ENCODE measurements at regions not wholly inside any gene's neighbourhood (a gene's known extent, or its start where the extent isn't known, plus 50 kb on each side); places are given as distances from the start of the nearest gene placed in this dataset.

GRCh38 chr18:30334781-30335180 is 707.8 kb downstream of the DSC3 start:
- no peak for DNase-seq (ENCODE audit: low read depth)

DNA sequence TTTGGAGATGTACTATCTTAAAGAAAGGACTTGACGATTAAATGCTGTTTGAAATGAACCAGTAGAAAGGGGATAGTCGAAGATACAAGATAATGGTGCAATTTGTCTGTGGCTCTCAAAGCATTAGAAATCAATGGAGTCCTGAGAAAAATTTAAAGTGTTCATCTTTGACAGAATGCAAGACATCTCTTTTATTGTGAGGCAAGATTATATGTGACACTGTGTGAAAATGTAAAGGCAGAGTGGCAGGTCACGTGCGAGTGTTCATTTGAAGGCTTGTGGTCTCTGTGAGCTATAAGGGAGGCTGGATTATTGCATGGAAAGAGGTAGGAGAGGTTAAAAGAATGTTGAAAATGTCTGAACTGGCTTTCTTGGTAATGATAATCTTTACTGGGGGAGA is 709.2 kb downstream of the DSC3 start:
- no peak for DNase-seq (ENCODE audit: low read depth)

- DNase-seq (ENCODE audit: low read depth), result no peak
Measured at GRCh38 chr18:30328839-30329238, 713.7 kb downstream of the DSC3 start.

- no peak for DNase-seq (ENCODE audit: low read depth)
Measured at GRCh38 chr18:30302181-30302580, 740.4 kb downstream of the DSC3 start.

- DNase-seq (ENCODE audit: low read depth), result no peak
Measured at GRCh38 chr18:30298769-30299168, 743.8 kb downstream of the DSC3 start.

GRCh38 chr18:30288662-30289414 is 753.7 kb downstream of the DSC3 start:
- DNase-seq (ENCODE audit: low read depth), result no peak

- peak; percentile 34 for DNase-seq (ENCODE audit: low read depth)
Measured at GRCh38 chr18:30280861-30281470, 761.6 kb downstream of the DSC3 start.

DNA sequence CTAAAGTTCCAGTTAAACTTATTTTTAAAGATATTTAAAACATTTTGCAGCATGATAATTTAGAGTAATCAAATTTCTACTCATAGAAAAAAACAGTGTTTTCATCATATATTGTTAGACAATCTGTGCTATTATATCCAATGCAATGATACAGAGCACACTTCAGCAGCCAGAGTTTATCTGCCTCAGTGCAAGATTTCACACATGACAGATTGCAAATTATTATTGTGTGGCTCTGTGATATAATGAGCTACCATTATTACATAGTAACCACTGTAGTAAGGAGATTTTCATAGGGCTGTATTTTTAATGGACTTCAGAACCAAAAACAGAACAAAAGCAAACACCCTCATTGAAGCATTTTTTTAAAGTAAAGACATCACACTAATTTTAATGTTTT is 762.4 kb downstream of the DSC3 start:
- no peak for DNase-seq (ENCODE audit: low read depth)

GRCh38 chr18:30277676-30278075 is 764.9 kb downstream of the DSC3 start:
- no peak for DNase-seq (ENCODE audit: low read depth)

DNA sequence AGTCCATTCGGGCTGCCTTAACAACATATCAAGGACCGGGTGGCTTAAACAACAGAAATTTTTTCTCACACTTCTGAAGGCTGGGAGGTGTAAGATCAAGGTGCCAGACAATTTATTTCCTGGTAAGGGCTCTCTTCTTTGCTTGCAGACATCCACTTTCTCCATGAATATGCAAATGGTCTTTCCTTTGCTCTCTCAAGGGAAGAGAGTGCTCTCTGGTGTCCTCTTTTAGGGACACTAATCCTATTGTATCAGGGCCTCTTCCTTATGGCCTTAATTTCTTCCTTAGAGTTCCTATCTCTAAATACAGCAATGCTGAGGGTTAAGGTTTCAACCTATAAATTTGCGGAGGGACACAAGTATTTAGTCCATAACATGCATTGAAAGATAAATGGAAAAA is 770.8 kb downstream of the DSC3 start:
- no peak for DNase-seq (ENCODE audit: low read depth)

DNA sequence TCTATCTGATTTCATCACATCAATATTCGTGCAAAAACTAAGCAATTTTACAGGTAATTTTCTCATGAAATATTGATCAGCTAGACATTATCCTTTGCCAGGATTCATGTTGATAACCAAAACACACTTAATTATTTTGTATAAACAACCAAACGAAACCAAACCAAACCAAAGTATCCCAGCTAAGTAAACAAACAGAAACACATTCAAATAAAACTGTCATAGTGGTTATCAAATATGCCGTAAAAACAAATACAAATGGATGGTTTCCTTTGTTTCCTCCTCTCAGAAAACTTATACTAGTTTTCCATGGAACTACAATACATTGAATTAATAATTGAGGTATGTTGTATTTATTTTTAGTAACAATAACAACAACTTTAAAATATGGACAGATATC is 777.4 kb downstream of the DSC3 start:
- no peak for DNase-seq (ENCODE audit: low read depth)

DNA sequence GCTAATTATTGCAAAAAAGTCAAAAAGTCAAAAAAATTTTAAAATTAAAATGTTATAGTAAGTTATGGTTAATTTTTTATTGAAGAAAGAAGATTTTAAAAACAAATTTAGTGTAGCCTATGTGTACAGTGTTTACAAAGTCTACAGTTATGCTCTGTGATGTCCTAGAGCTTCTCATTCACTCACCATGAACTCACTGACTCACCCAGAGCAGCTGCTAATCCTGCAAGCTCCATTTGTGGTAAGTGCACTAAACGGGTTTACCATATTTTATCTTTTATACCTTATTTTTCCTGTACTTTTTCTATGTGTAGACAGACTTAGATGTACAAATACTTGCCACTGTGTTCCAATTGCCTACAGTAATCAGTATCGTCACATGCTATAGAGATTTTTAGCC is 788.2 kb downstream of the DSC3 start:
- DNase-seq (ENCODE audit: low read depth), result no peak

DNA sequence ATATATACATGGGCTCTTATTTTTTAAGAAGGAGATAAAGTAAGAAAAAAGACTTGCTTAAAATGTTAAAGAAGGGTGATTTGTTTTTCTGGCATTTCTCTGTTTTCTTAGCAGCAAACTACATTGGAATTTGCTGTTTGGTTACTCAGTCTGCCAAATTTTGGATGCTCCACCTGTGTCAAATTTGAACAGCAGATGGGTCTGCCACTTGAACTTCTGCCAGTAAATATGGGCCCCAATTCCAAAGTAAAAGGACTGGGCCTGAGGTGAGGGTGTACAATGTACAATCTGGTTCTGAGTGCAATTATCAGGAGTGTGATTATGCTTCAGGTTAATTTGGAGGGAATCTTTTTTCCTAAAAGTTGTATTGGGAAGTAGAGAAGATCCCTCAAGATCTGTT is 794.5 kb downstream of the DSC3 start:
- no peak for DNase-seq (ENCODE audit: low read depth)

GRCh38 chr18:30245766-30246455 is 796.6 kb downstream of the DSC3 start:
- no peak for DNase-seq (ENCODE audit: low read depth)

GRCh38 chr18:30234755-30235154 is 807.8 kb downstream of the DSC3 start:
- no peak for DNase-seq (ENCODE audit: low read depth)

- DNase-seq (ENCODE audit: low read depth), result no peak
Measured at GRCh38 chr18:30211112-30211511, 831.4 kb downstream of the DSC3 start.

DNA sequence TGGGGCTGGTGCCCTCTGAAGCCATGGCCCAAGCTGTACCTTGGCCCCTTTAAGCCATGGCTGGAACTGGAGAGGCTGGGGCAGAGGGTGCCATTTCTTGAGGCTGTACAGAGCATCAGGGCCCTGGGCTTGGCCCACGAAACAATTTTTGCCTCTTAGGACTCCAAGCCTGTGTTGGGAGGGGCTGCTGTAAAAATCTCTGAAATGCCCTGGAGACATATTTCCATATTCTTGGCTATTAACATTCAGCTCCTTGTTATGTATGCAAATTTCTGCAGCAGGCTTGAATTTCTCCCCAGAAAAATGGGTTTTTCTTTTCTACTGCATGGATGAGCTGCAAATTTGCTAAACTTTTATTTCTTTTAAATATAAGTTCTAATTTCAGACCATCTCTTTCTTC is 834.0 kb downstream of the DSC3 start:
- DNase-seq (ENCODE audit: low read depth), result no peak

DNA sequence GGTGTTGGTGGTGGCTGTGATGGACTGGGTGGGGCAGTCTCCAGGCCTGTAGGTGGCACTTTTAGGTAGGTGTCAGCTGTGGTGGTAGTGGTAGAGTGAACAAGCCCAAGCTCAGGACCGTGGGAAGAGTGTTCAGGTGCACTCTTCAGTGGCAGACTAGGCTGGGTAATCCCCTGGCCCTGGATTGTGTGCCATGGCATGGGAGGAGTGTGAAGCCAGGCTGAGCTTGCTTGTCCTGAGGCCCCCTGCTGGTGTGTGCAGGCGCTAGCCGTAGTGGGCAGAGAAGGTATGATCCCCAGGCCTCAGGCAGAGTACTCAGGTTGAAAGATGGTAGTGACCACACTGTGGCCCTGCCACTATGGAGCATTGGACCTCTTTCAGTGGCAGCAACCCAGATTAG is 850.3 kb downstream of the DSC3 start:
- no peak for DNase-seq (ENCODE audit: low read depth)

- no peak for DNase-seq (ENCODE audit: low read depth)
Measured at GRCh38 chr18:30186245-30186644, 856.3 kb downstream of the DSC3 start.

- no peak for DNase-seq (ENCODE audit: low read depth)
Measured at GRCh38 chr18:30177056-30177455, 865.5 kb downstream of the DSC3 start.

DNA sequence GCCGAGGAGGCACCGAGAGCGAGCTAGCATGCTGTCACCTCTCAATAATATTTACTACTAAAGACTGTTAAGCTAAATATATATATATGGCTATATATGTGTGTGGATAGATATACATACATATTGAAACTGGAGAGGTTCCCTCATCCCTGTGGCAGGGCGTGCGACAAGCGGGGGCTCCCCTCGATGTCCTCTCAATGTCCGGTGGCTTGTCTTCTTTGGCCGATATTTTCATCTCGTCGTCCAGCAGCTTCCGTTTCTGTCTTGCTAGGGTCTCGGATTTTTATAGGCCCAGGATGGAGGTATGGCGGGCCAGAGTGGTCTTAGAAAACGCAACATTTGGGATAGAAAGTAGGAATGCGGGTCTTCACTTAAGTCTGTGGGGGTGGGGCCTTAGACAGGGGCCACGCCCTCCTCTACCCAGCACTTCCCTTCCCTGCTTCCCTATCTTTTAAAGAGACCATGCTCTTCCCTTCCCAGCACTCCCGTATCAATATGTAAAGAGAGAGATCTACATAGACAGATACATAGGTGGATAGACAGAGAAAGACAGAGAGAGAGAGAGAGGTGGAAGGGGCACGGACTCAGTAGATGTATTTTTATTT is 866.8 kb downstream of the DSC3 start:
- DNase-seq (ENCODE audit: low read depth), result no peak

DNA sequence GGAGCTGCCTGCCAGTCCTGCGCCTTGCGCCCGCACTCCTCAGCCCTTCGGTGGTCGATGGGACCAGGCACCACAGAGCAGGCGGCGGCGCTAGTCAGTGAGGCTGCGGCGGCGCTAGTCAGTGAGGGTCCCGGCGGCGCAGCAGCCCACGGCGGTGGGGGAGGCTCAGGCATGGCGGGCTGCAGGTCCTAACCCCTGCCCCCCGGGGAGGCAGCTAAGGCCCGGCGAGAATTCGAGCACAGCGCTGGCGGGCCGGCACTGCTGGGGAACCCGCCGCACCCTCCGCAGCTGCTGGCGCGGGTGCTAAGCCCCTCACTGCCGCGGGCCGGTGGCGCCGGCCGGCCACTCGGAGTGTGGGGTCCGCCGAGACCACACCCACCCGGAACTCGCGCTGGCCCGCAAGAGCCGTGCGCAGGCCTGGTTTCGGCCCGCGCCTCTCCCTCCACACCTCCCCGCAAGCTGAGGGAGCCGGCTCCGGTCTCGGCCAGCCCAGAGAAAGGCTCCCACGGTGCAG is 867.4 kb downstream of the DSC3 start:
- no peak for DNase-seq (ENCODE audit: low read depth)

DNA sequence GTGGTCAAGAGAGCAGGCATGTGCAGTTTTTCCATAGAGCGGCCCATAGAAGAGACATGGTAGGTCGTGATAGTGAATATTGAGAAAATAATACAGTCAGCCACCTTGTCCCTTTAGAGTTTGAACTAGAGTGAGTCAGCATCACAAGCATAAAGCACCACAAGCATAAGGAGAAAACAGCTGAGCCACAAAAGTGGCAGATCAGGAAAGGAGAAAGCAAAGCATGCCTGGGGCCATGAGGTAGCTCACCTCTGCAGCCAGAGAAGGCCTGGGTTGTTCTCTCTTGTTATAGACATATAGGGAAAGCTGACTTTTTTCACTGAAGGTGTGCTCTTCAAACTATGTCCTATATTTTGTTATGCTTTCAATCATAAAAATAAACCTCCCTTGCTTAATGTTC is 879.0 kb downstream of the DSC3 start:
- no peak for DNase-seq (ENCODE audit: low read depth)
